Liver (tissue), 3 donors: ENCODE measurements at regions not wholly inside any gene's neighbourhood (a gene's known extent, or its start where the extent isn't known, plus 50 kb on each side); places are given as distances from the start of the nearest gene placed in this dataset.

Experiments used
- ATF3 ChIP-seq: IDR thresholded peaks from 2 replicates; pipeline ENCODE4 v1.6.1; 2016; ENCODE audit warnings: antibody characterized with exemption
- CTCF ChIP-seq: fragments of 150-350 bp; IDR thresholded peaks from 2 replicates; pipeline ENCODE4 v1.5.1; 2017; ENCODE audit warnings: improper control_type of control experiment, low read depth, low read length; ENCODE audit not compliant: missing input control
- EGR1 ChIP-seq, 2 donors: IDR thresholded peaks; 2 replicates each; pipeline ENCODE4 v1.6.1; 2016 to 2018; ENCODE audit warnings: antibody characterized with exemption in 2 of 2, low read depth in 2 of 2
- GABPA ChIP-seq, 2 donors: IDR thresholded peaks in 1 of 2; conservative IDR thresholded peaks in 1 of 2; 2 replicates each; pipeline ENCODE4 v1.6.1; 2016; ENCODE audit warnings: antibody characterized with exemption in 2 of 2, mild to moderate bottlenecking in 1 of 2, moderate library complexity in 1 of 2
- HNF4A ChIP-seq, 2 donors: conservative IDR thresholded peaks; 2 replicates each; pipeline ENCODE4 v1.6.1; 2016; ENCODE audit warnings: antibody characterized with exemption in 2 of 2, mild to moderate bottlenecking in 2 of 2
- JUND ChIP-seq, 2 donors: IDR thresholded peaks; 2 replicates each; pipeline ENCODE4 v1.6.1; 2016; ENCODE audit warnings: antibody characterized with exemption in 2 of 2
- MAX ChIP-seq: IDR thresholded peaks from 2 replicates; pipeline ENCODE4 v1.6.1; 2016; ENCODE audit warnings: antibody characterized with exemption
- NR2F2 ChIP-seq: IDR thresholded peaks from 2 replicates; pipeline ENCODE4 v1.6.1; 2016; ENCODE audit warnings: antibody characterized with exemption
- RAD21 ChIP-seq, 2 donors: IDR thresholded peaks; 2 replicates each; pipeline ENCODE4 v1.6.1; 2016; ENCODE audit warnings: antibody characterized with exemption in 2 of 2, mild to moderate bottlenecking in 2 of 2
- REST ChIP-seq: IDR thresholded peaks from 2 replicates; pipeline ENCODE4 v1.6.1; 2016; ENCODE audit warnings: antibody characterized with exemption, mild to moderate bottlenecking
- SP1 ChIP-seq: IDR thresholded peaks from 2 replicates; pipeline ENCODE4 v1.6.1; 2018; ENCODE audit warnings: antibody characterized with exemption, mild to moderate bottlenecking
- TAF1 ChIP-seq: conservative IDR thresholded peaks from 2 replicates; pipeline ENCODE4 v1.6.1; 2016; ENCODE audit warnings: antibody characterized with exemption, mild to moderate bottlenecking
- ZBTB33 ChIP-seq: IDR thresholded peaks from 2 replicates; pipeline ENCODE4 v1.6.1; 2016; ENCODE audit warnings: antibody characterized with exemption
- donor health status: healthy.
- donor health status: healthy.

GRCh38 chr12:24084800-24085199 is 135.3 kb upstream of the SOX5 start:
- no peak for TF ChIP-seq HNF4A (conservative IDR thresholded peaks at IDR 0.05)
- no peak for TF ChIP-seq ZBTB33
- no peak for TF ChIP-seq CTCF
- no peak for TF ChIP-seq REST
- TF ChIP-seq TAF1: no peak
- no peak for TF ChIP-seq MAX
- no peak for TF ChIP-seq GABPA (IDR thresholded peaks at IDR 0.05 in 1 of 2, conservative IDR thresholded peaks at IDR 0.05 in 1 of 2)
- TF ChIP-seq NR2F2: no peak
- no peak for TF ChIP-seq ATF3
- no peak for TF ChIP-seq SP1
- TF ChIP-seq JUND (IDR thresholded peaks at IDR 0.05): no peak
- no peak for TF ChIP-seq EGR1 (IDR thresholded peaks at IDR 0.05; ENCODE audit: low read depth in 2 of 2)
- TF ChIP-seq RAD21 (IDR thresholded peaks at IDR 0.05): no peak
